Prostate gland (tissue), 2 donors: ENCODE measurements at regions not wholly inside any gene's neighbourhood (a gene's known extent, or its start where the extent isn't known, plus 50 kb on each side); places are given as distances from the start of the nearest gene placed in this dataset.

ENCODE experiments used
- CTCF ChIP-seq, 4 experiments: fragments of 200-600 bp in 2 of 4; fragments of 450-650 bp in 2 of 4; sonication (generic) in 2 of 4; IDR thresholded peaks; 1 replicate in 3 of 4; 2 replicates in 1 of 4; pipeline ENCODE4 v1.5.1; 2016 to 2019; ENCODE audit warnings: antibody characterized with exemption in 4 of 4, mild to moderate bottlenecking in 2 of 4, moderate library complexity in 2 of 4
- POLR2A ChIP-seq: fragments of 450-650 bp; IDR thresholded peaks from one replicate; pipeline ENCODE4 v1.6.1; 2016; ENCODE audit warnings: antibody characterized with exemption, mild to moderate bottlenecking
- POLR2AphosphoS5 ChIP-seq: sonication (generic); formaldehyde crosslinking; IDR thresholded peaks from one replicate; pipeline ENCODE4 v1.6.1; 2017; ENCODE audit warnings: antibody characterized with exemption

GRCh38 chr18:8546677-8547076, 62.6 kb upstream of the RAB12 start:
- no peak for TF ChIP-seq CTCF (IDR thresholded peaks at IDR 0.05)
- TF ChIP-seq POLR2A = no peak
- no peak for TF ChIP-seq POLR2AphosphoS5
